ENCODE measurements at regions not wholly inside any gene's neighbourhood (a gene's known extent, or its start where the extent isn't known, plus 50 kb on each side); places are given as distances from the start of the nearest gene placed in this dataset.

GRCh38 chr1:209383422-209383821, 200.1 kb upstream of the CAMK1G start:
- no peak overlapping the region for H3K4me3 ChIP-seq (ENCODE audit: control insufficient read depth, low read depth, low read length)
- no peak for TF ChIP-seq CTCF (IDR thresholded peaks at IDR 0.05; ENCODE audit: control insufficient read depth, insufficient read depth, low read depth, low read length, missing control alignments)
- no peak for DNase-seq (ENCODE audit: low read depth)

GRCh38 chr1:209383907-209384709, 199.4 kb upstream of the CAMK1G start:
- no peak overlapping the region for H3K4me3 ChIP-seq (ENCODE audit: control insufficient read depth, low read depth, low read length)
- no peak for TF ChIP-seq CTCF (IDR thresholded peaks at IDR 0.05; ENCODE audit: control insufficient read depth, insufficient read depth, low read depth, low read length, missing control alignments)
- no peak for DNase-seq (ENCODE audit: low read depth)

- DNase-seq (ENCODE audit: low read depth) = no peak
- no peak for TF ChIP-seq CTCF (IDR thresholded peaks at IDR 0.05; ENCODE audit: control insufficient read depth, insufficient read depth, low read depth, low read length, missing control alignments)
These were observed 198.6 kb upstream of the CAMK1G start for GRCh38 chr1:209384710-209385550.

GRCh38 chr1:209386156-209386555, 197.4 kb upstream of the CAMK1G start:
- no peak for TF ChIP-seq CTCF (IDR thresholded peaks at IDR 0.05; ENCODE audit: control insufficient read depth, insufficient read depth, low read depth, low read length, missing control alignments)
- no peak for DNase-seq (ENCODE audit: low read depth)
- no peak overlapping the region for H3K4me3 ChIP-seq (ENCODE audit: control insufficient read depth, low read depth, low read length)

More at GRCh38 chr1:209384710-209385550, 198.6 kb upstream of the CAMK1G start:
- H3K4me3 ChIP-seq (ENCODE audit: control insufficient read depth, low read depth, low read length) = no peak overlapping the region

- no peak for TF ChIP-seq CTCF (IDR thresholded peaks at IDR 0.05; ENCODE audit: control insufficient read depth, insufficient read depth, low read depth, low read length, missing control alignments)
These were observed 196.1 kb upstream of the CAMK1G start for GRCh38 chr1:209387271-209387968.

GRCh38 chr1:209387969-209388329, 195.6 kb upstream of the CAMK1G start:
- TF ChIP-seq CTCF (IDR thresholded peaks at IDR 0.05; ENCODE audit: control insufficient read depth, insufficient read depth, low read depth, low read length, missing control alignments) = no peak
- no peak for DNase-seq (ENCODE audit: low read depth)
- no peak overlapping the region for H3K4me3 ChIP-seq (ENCODE audit: control insufficient read depth, low read depth, low read length)

More at GRCh38 chr1:209387271-209387968, 196.1 kb upstream of the CAMK1G start:
- H3K4me3 ChIP-seq (ENCODE audit: control insufficient read depth, low read depth, low read length) = no peak overlapping the region
- no peak for DNase-seq (ENCODE audit: low read depth)

All from AG09309 (cell line).